ENCODE measurements at regions not wholly inside any gene's neighbourhood (a gene's known extent, or its start where the extent isn't known, plus 50 kb on each side); places are given as distances from the start of the nearest gene placed in this dataset.

DNA sequence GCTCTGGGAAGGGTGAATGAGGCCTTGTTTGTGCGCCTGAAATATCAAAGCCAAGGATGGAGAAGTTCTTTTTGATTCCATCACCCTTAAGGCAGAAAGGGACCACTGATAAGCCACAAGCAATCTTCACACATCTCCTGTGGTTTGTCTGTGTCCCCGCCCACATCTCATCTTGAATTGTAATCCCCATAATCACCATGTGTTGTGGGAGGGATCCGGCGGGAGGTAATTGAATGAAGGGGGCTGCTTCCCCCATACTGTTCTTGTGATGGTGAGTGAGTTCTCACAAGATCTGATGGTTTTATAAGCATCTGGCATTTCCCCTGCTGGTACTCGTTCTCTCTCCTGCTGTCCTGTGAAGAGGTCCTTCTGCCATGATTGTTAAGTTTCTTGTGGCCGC lies 329.6 kb upstream of the RGMA start:
- no peak overlapping the region for H3K27ac ChIP-seq
- H3K4me3 ChIP-seq (ENCODE audit: low read depth, low read length), result no peak overlapping the region
- DNase-seq, result no peak
- H3K36me3 ChIP-seq (replicated peaks), result no peaks in the 10 kb centered on the region
- TF ChIP-seq, protein P1, sequence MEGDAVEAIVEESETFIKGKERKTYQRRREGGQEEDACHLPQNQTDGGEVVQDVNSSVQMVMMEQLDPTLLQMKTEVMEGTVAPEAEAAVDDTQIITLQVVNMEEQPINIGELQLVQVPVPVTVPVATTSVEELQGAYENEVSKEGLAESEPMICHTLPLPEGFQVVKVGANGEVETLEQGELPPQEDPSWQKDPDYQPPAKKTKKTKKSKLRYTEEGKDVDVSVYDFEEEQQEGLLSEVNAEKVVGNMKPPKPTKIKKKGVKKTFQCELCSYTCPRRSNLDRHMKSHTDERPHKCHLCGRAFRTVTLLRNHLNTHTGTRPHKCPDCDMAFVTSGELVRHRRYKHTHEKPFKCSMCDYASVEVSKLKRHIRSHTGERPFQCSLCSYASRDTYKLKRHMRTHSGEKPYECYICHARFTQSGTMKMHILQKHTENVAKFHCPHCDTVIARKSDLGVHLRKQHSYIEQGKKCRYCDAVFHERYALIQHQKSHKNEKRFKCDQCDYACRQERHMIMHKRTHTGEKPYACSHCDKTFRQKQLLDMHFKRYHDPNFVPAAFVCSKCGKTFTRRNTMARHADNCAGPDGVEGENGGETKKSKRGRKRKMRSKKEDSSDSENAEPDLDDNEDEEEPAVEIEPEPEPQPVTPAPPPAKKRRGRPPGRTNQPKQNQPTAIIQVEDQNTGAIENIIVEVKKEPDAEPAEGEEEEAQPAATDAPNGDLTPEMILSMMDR (IDR thresholded peaks at IDR 0.05; ENCODE audit: low read depth, low read length, missing control alignments), result no peak
- no peaks in the 10 kb centered on the region for H3K27me3 ChIP-seq (replicated peaks)
- in situ Hi-C loops (cut with HindIII; ENCODE audit: low pct_ligation_motif_present, low sequenced_read_pairs), result no loop called here

DNA sequence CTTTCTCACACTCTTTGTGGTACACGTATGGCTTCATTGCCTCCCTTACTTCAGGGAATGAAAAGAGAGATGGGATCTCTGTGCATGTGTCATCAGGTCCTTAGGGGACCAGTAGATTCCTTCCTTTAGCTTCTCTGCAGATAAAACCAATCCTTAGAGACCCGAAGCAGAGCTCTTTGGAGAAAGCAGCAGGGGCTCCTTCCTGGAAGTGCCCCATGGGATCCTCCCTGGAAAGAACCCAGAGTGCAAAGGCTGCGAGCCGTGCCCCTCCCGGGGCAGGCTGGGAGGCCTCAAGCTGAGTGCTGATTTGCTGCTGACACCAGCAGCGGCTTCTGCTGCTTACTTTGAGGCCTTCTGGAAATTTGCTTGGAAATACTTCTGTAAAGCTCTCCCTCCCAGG lies 328.6 kb upstream of the RGMA start:
- in situ Hi-C loops (cut with HindIII; ENCODE audit: low pct_ligation_motif_present, low sequenced_read_pairs), result no loop called here
- TF ChIP-seq, protein P1 (IDR thresholded peaks at IDR 0.05; ENCODE audit: low read depth, low read length, missing control alignments), result no peak
- no peak overlapping the region for H3K27ac ChIP-seq
- no peak for DNase-seq
- H3K27me3 ChIP-seq (replicated peaks), result no peaks in the 10 kb centered on the region
- no peaks in the 10 kb centered on the region for H3K36me3 ChIP-seq (replicated peaks)
- no peak overlapping the region for H3K4me3 ChIP-seq (ENCODE audit: low read depth, low read length)

DNA sequence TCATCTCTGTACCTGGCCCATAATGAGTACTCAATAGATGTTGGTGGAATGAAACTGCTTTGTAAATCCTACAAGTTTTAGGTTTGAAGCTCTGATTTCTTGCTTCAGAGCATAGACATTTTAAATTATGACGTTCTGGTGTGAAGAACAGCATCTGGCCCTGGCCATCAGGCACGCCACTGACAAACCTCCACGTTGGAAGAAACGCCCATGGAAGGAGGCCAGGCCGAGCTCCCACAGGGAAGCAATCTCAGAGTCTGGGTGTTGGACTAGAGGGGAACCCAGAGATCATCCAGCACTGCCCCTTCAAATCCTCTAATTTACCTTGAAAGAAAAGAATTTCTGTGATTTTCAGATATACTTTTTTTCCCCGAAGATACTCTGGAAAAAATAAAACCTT lies 328.1 kb upstream of the RGMA start:
- H3K27me3 ChIP-seq (replicated peaks), result no peaks in the 10 kb centered on the region
- no peaks in the 10 kb centered on the region for H3K36me3 ChIP-seq (replicated peaks)
- no peak overlapping the region for H3K4me3 ChIP-seq (ENCODE audit: low read depth, low read length)
- H3K27ac ChIP-seq, result no peak overlapping the region
- no peak for DNase-seq
- in situ Hi-C loops (cut with HindIII; ENCODE audit: low pct_ligation_motif_present, low sequenced_read_pairs), result no loop called here
- TF ChIP-seq, protein P1 (IDR thresholded peaks at IDR 0.05; ENCODE audit: low read depth, low read length, missing control alignments), result no peak

DNA sequence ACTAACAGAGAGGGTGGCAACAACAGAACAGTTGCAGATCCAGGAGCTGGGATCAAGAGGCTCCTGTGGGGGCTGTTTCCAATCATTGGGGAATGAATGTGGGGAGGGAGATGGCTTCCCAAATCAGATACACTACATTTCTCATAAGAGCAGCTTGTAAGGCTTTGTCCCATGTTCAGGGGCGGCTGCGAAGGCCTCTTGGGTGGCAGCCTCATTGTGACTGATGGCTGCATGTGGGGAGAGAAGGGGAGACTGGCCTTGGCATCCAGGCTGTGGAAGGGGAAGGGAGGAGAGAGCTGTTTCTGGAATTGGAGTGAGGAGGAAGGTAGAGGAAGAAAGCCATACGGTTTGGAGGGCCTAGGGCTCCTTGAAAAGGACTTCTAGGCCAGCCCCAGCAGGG lies 326.6 kb upstream of the RGMA start:
- TF ChIP-seq, protein P1 (IDR thresholded peaks at IDR 0.05; ENCODE audit: low read depth, low read length, missing control alignments), result no peak
- in situ Hi-C loops (cut with HindIII; ENCODE audit: low pct_ligation_motif_present, low sequenced_read_pairs), result no loop called here
- Histone ChIP-seq H3K27ac (no peak overlapping the region), H3K4me3 (ENCODE audit: low read depth, low read length) (no peak overlapping the region), H3K36me3 (replicated peaks) (no peaks in the 10 kb centered on the region), H3K27me3 (replicated peaks) (no peaks in the 10 kb centered on the region)
- DNase-seq, result no peak

DNA sequence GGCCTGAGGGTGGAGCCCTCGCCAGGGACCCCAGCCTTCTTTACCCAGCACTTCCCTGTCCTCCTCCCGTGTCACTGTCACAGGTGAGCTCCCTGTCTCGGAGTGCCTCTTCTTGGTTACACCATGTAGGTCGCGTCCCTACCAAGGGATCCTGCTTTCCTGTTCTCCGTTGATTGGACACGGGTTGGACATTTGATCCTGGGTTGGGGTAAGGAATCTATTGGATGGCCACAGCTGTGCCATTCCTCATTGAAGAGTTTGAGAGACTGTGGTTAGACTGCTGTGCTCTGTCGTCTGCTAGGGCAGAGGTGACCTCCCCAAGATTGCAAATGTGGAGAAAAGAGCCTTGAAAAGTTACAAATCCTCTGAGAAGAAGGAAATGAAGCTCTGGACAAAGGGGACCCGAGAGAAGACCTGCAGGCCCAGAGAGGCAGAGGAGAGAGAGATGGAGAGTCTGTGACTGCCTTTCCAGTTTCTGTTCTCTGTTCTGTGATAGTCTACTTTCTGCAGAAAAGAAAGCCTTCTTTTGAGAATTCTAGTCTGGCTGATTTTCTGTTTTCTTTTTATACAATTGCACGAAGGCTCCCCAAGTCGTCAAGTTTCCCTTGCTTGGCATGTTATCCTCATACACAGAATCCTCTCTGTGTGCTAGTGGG lies 325.7 kb upstream of the RGMA start:
- in situ Hi-C loops (cut with HindIII; ENCODE audit: low pct_ligation_motif_present, low sequenced_read_pairs), result no loop called here

More for the DNA sequence above, 325.7 kb upstream of the RGMA start:
- no peaks in the 10 kb centered on the region for H3K36me3 ChIP-seq (replicated peaks)
- TF ChIP-seq, protein P1 (IDR thresholded peaks at IDR 0.05; ENCODE audit: low read depth, low read length, missing control alignments), result no peak
- no peak for DNase-seq
- H3K27ac ChIP-seq, result no peak overlapping the region
- no peak overlapping the region for H3K4me3 ChIP-seq (ENCODE audit: low read depth, low read length)
- no peaks in the 10 kb centered on the region for H3K27me3 ChIP-seq (replicated peaks)

All from brain microvascular endothelial cell (primary cell).